ENCODE measurements at regions not wholly inside any gene's neighbourhood (a gene's known extent, or its start where the extent isn't known, plus 50 kb on each side); places are given as distances from the start of the nearest gene placed in this dataset.

DNA sequence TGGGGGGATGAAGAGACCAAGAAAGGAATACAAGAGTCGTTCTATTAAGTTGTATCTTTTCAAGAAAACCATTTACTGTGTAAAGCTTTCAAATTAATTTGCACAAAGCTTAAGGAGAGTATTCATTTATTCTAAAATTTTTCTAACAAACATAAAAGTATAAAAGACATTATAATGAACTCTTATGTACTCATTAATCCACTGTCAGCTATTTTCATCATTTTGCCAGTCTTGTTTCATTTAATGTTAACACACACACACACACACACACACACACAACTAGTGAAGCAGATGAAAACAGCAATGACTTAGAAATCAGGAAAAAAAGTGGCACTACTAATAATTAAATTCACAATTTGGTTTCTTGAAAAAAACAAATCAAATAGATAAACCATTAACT lies 176.7 kb downstream of the TLE1 start:
- DNase-seq (ENCODE audit: unreplicated experiment): no peak
- ChIA-PET CTCF (interaction anchor here (0.7 to 1.7 kb wide), 3 partner anchors 10 to 951 kb away, joined by 3 to 8 read pairs (median 7); no protein-coding TSS in a partner anchor), POLR2A (interaction anchor here (0.7 to 1.4 kb wide), 2 partner anchors 15 to 939 kb away, joined by 3 to 5 read pairs; no protein-coding TSS in a partner anchor)
- TF ChIP-seq, protein P1, sequence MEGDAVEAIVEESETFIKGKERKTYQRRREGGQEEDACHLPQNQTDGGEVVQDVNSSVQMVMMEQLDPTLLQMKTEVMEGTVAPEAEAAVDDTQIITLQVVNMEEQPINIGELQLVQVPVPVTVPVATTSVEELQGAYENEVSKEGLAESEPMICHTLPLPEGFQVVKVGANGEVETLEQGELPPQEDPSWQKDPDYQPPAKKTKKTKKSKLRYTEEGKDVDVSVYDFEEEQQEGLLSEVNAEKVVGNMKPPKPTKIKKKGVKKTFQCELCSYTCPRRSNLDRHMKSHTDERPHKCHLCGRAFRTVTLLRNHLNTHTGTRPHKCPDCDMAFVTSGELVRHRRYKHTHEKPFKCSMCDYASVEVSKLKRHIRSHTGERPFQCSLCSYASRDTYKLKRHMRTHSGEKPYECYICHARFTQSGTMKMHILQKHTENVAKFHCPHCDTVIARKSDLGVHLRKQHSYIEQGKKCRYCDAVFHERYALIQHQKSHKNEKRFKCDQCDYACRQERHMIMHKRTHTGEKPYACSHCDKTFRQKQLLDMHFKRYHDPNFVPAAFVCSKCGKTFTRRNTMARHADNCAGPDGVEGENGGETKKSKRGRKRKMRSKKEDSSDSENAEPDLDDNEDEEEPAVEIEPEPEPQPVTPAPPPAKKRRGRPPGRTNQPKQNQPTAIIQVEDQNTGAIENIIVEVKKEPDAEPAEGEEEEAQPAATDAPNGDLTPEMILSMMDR (IDR thresholded peaks at IDR 0.05; ENCODE audit: unreplicated experiment): no peak
- no peak overlapping the region for H3K27ac Mint-ChIP-seq (ENCODE audit: low read depth, unreplicated experiment)
- H3K4me1 Mint-ChIP-seq (ENCODE audit: insufficient read depth, unreplicated experiment): no peaks in the 10 kb centered on the region
- intact Hi-C loops (cut with micrococcal nuclease): no loop called here
- H3K4me3 Mint-ChIP-seq (ENCODE audit: unreplicated experiment): no peak overlapping the region
- BruUV-seq (replicated peaks): no TSS peak
- no peaks in the 10 kb centered on the region for H3K27me3 Mint-ChIP-seq (ENCODE audit: insufficient read depth, unreplicated experiment)
- H3K36me3 Mint-ChIP-seq (ENCODE audit: insufficient read depth, unreplicated experiment): no peaks in the 10 kb centered on the region
- no peaks in the 10 kb centered on the region for H3K9me3 Mint-ChIP-seq (ENCODE audit: unreplicated experiment)

DNA sequence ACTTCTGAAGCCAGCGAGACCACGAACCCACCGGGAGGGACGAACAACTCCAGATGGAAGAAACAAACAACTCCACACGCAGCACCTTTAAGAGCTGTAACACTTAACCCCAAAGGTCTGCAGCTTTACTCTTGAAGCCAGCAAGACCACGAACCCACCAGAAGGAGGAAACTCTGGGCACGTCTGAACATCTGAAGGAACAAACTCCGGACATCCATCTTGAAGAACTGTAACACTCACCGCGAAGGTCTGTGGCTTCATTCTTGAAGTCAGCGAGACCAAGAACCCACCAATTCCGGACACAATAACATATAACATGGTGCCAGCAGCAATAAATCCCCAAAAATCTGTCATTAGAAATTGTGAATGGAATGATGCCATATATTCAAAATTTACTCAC lies 180.9 kb downstream of the TLE1 start:
- BruUV-seq (replicated peaks): no TSS peak
- ChIA-PET CTCF (interaction anchor here (1.5 kb wide), 1 partner anchor 14 kb away, joined by 7 read pairs; no protein-coding TSS in a partner anchor), POLR2A (interaction anchor here (0.8 kb wide), 1 partner anchor 8 kb away, joined by 3 read pairs; no protein-coding TSS in a partner anchor)
- H3K9me3 Mint-ChIP-seq (ENCODE audit: unreplicated experiment): no peaks in the 10 kb centered on the region
- no peak overlapping the region for H3K27ac Mint-ChIP-seq (ENCODE audit: low read depth, unreplicated experiment)
- H3K36me3 Mint-ChIP-seq (ENCODE audit: insufficient read depth, unreplicated experiment): no peaks in the 10 kb centered on the region
- DNase-seq (ENCODE audit: unreplicated experiment): no peak
- no peak overlapping the region for H3K4me3 Mint-ChIP-seq (ENCODE audit: unreplicated experiment)
- no peaks in the 10 kb centered on the region for H3K4me1 Mint-ChIP-seq (ENCODE audit: insufficient read depth, unreplicated experiment)
- TF ChIP-seq, protein P1 (IDR thresholded peaks at IDR 0.05; ENCODE audit: unreplicated experiment): no peak
- intact Hi-C loops (cut with micrococcal nuclease): no loop called here
- H3K27me3 Mint-ChIP-seq (ENCODE audit: insufficient read depth, unreplicated experiment): no peaks in the 10 kb centered on the region

DNA sequence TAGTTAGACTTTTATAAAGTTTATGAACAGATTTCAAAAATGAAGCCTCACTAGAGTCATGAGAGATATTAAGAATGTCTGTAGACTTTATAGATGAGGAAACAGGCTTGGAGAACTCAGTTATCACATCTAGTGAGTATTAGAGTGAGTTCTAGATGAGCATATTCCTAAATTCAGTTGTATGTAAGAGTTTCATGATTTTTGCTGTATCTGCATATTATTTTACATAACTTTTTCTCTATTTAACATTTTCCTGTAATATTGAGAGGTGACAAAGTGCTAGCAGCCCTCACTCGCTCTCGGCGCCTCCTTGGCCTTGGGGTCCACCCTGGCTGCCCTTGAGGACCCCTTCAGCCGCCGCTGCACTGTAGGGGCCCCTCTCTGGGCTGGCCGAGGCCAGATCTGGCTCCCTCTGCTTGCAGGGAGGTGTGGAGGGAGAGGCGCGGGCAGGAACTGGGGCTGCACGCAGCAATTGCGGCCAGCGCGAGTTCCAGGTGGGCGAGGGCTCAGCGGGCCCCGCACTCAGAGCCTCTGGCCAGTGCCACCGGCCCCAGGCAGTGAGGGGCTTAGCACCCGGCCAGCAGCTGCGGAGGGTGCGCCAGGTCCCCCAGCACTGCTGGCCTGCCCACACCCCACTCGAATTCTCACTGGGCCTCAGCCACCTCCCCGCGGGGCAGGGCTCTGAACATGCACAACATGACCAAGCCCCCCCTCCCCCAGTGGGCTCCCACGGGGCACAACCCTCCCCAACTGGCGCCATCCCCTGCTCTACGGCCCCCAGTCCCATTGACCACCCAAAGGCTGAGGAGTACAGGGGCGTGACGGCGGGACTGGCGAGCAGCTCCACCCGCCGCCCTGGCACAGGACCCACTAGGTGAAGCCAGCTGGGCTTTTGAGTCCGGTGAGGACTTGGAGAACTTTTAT lies 182.1 kb downstream of the TLE1 start:
- intact Hi-C loops (cut with micrococcal nuclease): no loop called here
- no peaks in the 10 kb centered on the region for H3K4me1 Mint-ChIP-seq (ENCODE audit: insufficient read depth, unreplicated experiment)
- H3K27me3 Mint-ChIP-seq (ENCODE audit: insufficient read depth, unreplicated experiment): no peaks in the 10 kb centered on the region
- no peak overlapping the region for H3K27ac Mint-ChIP-seq (ENCODE audit: low read depth, unreplicated experiment)
- TF ChIP-seq, protein P1 (IDR thresholded peaks at IDR 0.05; ENCODE audit: unreplicated experiment): no peak
- H3K36me3 Mint-ChIP-seq (ENCODE audit: insufficient read depth, unreplicated experiment): no peaks in the 10 kb centered on the region
- H3K9me3 Mint-ChIP-seq (ENCODE audit: unreplicated experiment): no peaks in the 10 kb centered on the region
- no peak for DNase-seq (ENCODE audit: unreplicated experiment)
- H3K4me3 Mint-ChIP-seq (ENCODE audit: unreplicated experiment): no peak overlapping the region
- BruUV-seq (replicated peaks): no TSS peak
- POLR2A ChIA-PET: no interaction called here
- CTCF ChIA-PET: interaction anchor here (0.6 to 1.5 kb wide), 3 partner anchors 11 to 199 kb away, joined by 3 to 7 read pairs (median 3); no protein-coding TSS in a partner anchor

DNA sequence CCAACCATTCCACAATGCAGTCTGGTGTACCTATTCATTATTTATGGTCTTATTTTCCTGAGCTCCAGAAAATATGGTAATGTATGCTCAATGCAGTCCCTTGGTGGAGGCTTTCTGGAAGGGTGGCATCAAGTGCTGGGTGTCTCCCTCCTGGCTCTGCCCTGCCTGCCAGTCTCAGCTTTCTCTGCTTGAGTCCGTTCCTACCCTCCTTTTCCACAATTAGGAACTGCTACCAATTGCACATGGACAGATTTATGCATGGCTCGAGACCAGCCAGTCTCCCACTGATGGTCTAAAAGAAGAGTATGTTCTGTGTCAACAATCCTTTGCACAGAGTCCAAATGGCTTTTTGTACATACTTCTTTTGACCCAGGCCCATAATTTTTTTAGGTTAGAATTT lies 189.8 kb downstream of the TLE1 start:
- Mint-ChIP-seq H3K4me3 (ENCODE audit: unreplicated experiment) (no peak overlapping the region), H3K27me3 (ENCODE audit: insufficient read depth, unreplicated experiment) (peaks cover 38% of the 10 kb centered on the region), H3K36me3 (ENCODE audit: insufficient read depth, unreplicated experiment) (no peaks in the 10 kb centered on the region), H3K27ac (ENCODE audit: low read depth, unreplicated experiment) (peak overlapping the region; percentile 81), H3K4me1 (ENCODE audit: insufficient read depth, unreplicated experiment) (peaks cover 24% of the 10 kb centered on the region), H3K9me3 (ENCODE audit: unreplicated experiment) (no peaks in the 10 kb centered on the region)
- TF ChIP-seq, protein P1 (IDR thresholded peaks at IDR 0.05; ENCODE audit: unreplicated experiment): no peak
- POLR2A ChIA-PET: no interaction called here
- intact Hi-C loops (cut with micrococcal nuclease): no loop called here
- no peak for DNase-seq (ENCODE audit: unreplicated experiment)
- CTCF ChIA-PET: no interaction called here
- BruUV-seq (replicated peaks): no TSS peak

All from MCF 10A (cell line).